Transverse colon (tissue), 4 donors: ENCODE measurements at regions not wholly inside any gene's neighbourhood (a gene's known extent, or its start where the extent isn't known, plus 50 kb on each side); places are given as distances from the start of the nearest gene placed in this dataset.

Source experiments
- DNase-seq: peaks from one replicate; pipeline ENCODE4 v3.0.0-alpha.2; 2019
- H3K27ac ChIP-seq, 4 donors: fragments of 200-600 bp; sonication (generic); 2 replicates each; pipeline ENCODE4 v1.5.1; 2016 to 2018; ENCODE audit warnings: inconsistent platforms in 4 of 4
- H3K27me3 ChIP-seq: fragments of 200-600 bp; sonication (generic); 2 replicates; pipeline ENCODE4 v1.5.1; 2017; ENCODE audit warnings: inconsistent platforms
- H3K36me3 ChIP-seq, 4 donors: fragments of 200-600 bp; sonication (generic); 2 replicates each; pipeline ENCODE4 v1.5.1; 2017 to 2019; ENCODE audit warnings: inconsistent platforms in 4 of 4
- H3K4me1 ChIP-seq, 4 donors: fragments of 200-600 bp; sonication (generic); 2 replicates each; pipeline ENCODE4 v1.5.1; 2017 to 2020; ENCODE audit warnings: inconsistent platforms in 4 of 4
- H3K4me3 ChIP-seq, 4 donors: fragments of 200-600 bp; sonication (generic); 1 replicate in 1 of 4; 2 replicates in 3 of 4; pipeline versions ENCODE4 v1.5.1 to v1.6.1; 2017 to 2019; ENCODE audit warnings: inconsistent platforms in 4 of 4
- H3K9me3 ChIP-seq, 2 donors: fragments of 200-600 bp; sonication (generic); 2 replicates each; pipeline ENCODE4 v1.5.1; 2017 to 2019; ENCODE audit warnings: inconsistent platforms in 2 of 2
- CTCF ChIP-seq, 5 experiments: fragments of 200-600 bp in 3 of 5; fragments of 450-650 bp in 2 of 5; sonication (generic) in 3 of 5; IDR thresholded peaks; 1 replicate in 2 of 5; 2 replicates in 3 of 5; pipeline ENCODE4 v1.5.1; 2016 to 2017; ENCODE audit warnings: antibody characterized with exemption in 5 of 5, inconsistent platforms in 3 of 5, mild to moderate bottlenecking in 2 of 5, moderate library complexity in 1 of 5
- EP300 ChIP-seq: sonication (generic); formaldehyde crosslinking; IDR thresholded peaks from one replicate; pipeline ENCODE4 v1.6.1; 2017; ENCODE audit warnings: antibody characterized with exemption, low read depth
- POLR2A ChIP-seq: fragments of 450-650 bp; IDR thresholded peaks from one replicate; pipeline ENCODE4 v1.6.1; 2016; ENCODE audit warnings: antibody characterized with exemption, mild to moderate bottlenecking, moderate library complexity
- POLR2AphosphoS5 ChIP-seq, 3 donors: sonication (generic); formaldehyde crosslinking; IDR thresholded peaks; one replicate each; pipeline ENCODE4 v1.6.1; 2016; ENCODE audit warnings: antibody characterized with exemption in 3 of 3
- WGBS, 2 donors: methylation state at CpG; one replicate each; pipeline ENCODE4 v1.1.5; 2018; ENCODE audit warnings: low coverage in 1 of 2; 5-methylcytosine and 5-hydroxymethylcytosine counted together
- in situ Hi-C, 4 donors: fragments of 200-750 bp; cut with MboI; loops; one replicate each; pipeline versions ENCODE4 v1.15.0 to v1.15.1; 2017; ENCODE audit warnings: low sequenced_read_pairs in 3 of 4, low pct_ligation_motif_present in 1 of 4, low pct_unique_long_range_greater_than_20kb in 1 of 4
- intact Hi-C: fragments of 100-400 bp; cut with DNase I; formaldehyde crosslinking; loops from one replicate; pipeline ENCODE4 v1.15.1; 2023; ENCODE audit warnings: low total_unique reads

GRCh38 chr12:3405821-3406220 lies 85.2 kb upstream of the PRMT8 start:
- Histone ChIP-seq H3K4me1 (no peaks in the 10 kb centered on the region), H3K4me3 (no peak overlapping the region), H3K9me3 (peaks cover 20 to 24% of the 10 kb centered on the region in 2 donors), H3K27me3 (no peaks in the 10 kb centered on the region), H3K36me3 (no peaks in the 10 kb centered on the region), H3K27ac (no peak overlapping the region)
- TF ChIP-seq POLR2AphosphoS5 (IDR thresholded peaks at IDR 0.05) (no peak), CTCF (IDR thresholded peaks at IDR 0.05) (no peak), POLR2A (no peak), EP300 (no peak)
- no peak for DNase-seq
- 83% methylated on average over 1 of the region's 1 CpG; no CpG with 5 or more reads in 1 of the 2 donors for WGBS, 2 donors
- in situ Hi-C loops (no loop called here), intact Hi-C loops (no loop called here)

GRCh38 chr12:3407723-3408122 lies 83.3 kb upstream of the PRMT8 start:
- no peak for DNase-seq
- no peaks in the 10 kb centered on the region for H3K4me1 ChIP-seq
- no peak for TF ChIP-seq EP300
- TF ChIP-seq CTCF (IDR thresholded peaks at IDR 0.05), result no peak
- TF ChIP-seq POLR2AphosphoS5 (IDR thresholded peaks at IDR 0.05), result no peak
- TF ChIP-seq POLR2A, result no peak

GRCh38 chr12:3409662-3410061 lies 81.3 kb upstream of the PRMT8 start:
- TF ChIP-seq POLR2A, result no peak
- TF ChIP-seq EP300, result no peak
- TF ChIP-seq POLR2AphosphoS5 (IDR thresholded peaks at IDR 0.05), result no peak
- TF ChIP-seq CTCF (IDR thresholded peaks at IDR 0.05), result no peak
- H3K9me3 ChIP-seq, result peaks cover 20 to 24% of the 10 kb centered on the region in 2 donors
- in situ Hi-C loops (no loop called here), intact Hi-C loops (no loop called here)
- no peaks in the 10 kb centered on the region for H3K4me1 ChIP-seq
- no peaks in the 10 kb centered on the region for H3K36me3 ChIP-seq
- 60 to 84% methylated on average over 1 to 2 of the region's 2 CpGs for WGBS, 2 donors
- no peak overlapping the region for H3K27ac ChIP-seq
- no peak overlapping the region for H3K4me3 ChIP-seq
- no peak for DNase-seq
- H3K27me3 ChIP-seq, result no peaks in the 10 kb centered on the region

More at GRCh38 chr12:3407723-3408122, 83.3 kb upstream of the PRMT8 start:
- intact Hi-C loops, result no loop called here
- Histone ChIP-seq H3K4me3 (no peak overlapping the region), H3K27me3 (no peaks in the 10 kb centered on the region), H3K36me3 (no peaks in the 10 kb centered on the region), H3K27ac (no peak overlapping the region), H3K9me3 (peaks cover 20 to 24% of the 10 kb centered on the region in 2 donors)
- in situ Hi-C loops, result no loop called here
- 89 to 93% methylated on average over 1 of the region's 1 CpG for WGBS, 2 donors

- H3K27me3 ChIP-seq, result peaks cover 3% of the 10 kb centered on the region
- no peak for DNase-seq
- peaks cover 0 to 3% (median 0%) of the 10 kb centered on the region in 4 donors for H3K4me1 ChIP-seq
- H3K27ac ChIP-seq, result no peak overlapping the region
- intact Hi-C loops, result no loop called here
- 50% methylated on average over 1 of the region's 1 CpG; no CpG with 5 or more reads in 1 of the 2 donors for WGBS, 2 donors
- TF ChIP-seq EP300 (no peak), POLR2A (no peak), CTCF (IDR thresholded peaks at IDR 0.05) (no peak), POLR2AphosphoS5 (IDR thresholded peaks at IDR 0.05) (no peak)
- no peaks in the 10 kb centered on the region for H3K9me3 ChIP-seq
- H3K4me3 ChIP-seq, result no peak overlapping the region
- no peaks in the 10 kb centered on the region for H3K36me3 ChIP-seq
- in situ Hi-C loops, result no loop called here
Observed at GRCh38 chr12:3416159-3416558, 74.8 kb upstream of the PRMT8 start.
